DMS153 treated with DMSO at 0.1 percent for 48 hours (cell line): ENCODE measurements at regions not wholly inside any gene's neighbourhood (a gene's known extent, or its start where the extent isn't known, plus 50 kb on each side); places are given as distances from the start of the nearest gene placed in this dataset.

Experiments
- DNase-seq: peaks from one replicate; lab custom pipeline; 2025; ENCODE audit not compliant: unreplicated experiment; lab: John Stamatoyannopoulos, UW

GRCh38 chr2:41446266-41446665, 601.6 kb upstream of the PKDCC start:
- no peak for DNase-seq

- peak; percentile 21 for DNase-seq
These were observed 599.6 kb upstream of the PKDCC start for GRCh38 chr2:41448221-41448620.

GRCh38 chr2:41457026-41457425, 590.8 kb upstream of the PKDCC start:
- DNase-seq: no peak

- no peak for DNase-seq
These were observed 587.2 kb upstream of the PKDCC start for GRCh38 chr2:41460661-41461060.

- DNase-seq: no peak
These were observed 583.4 kb upstream of the PKDCC start for GRCh38 chr2:41464395-41464794.

- DNase-seq: no peak
These were observed 571.9 kb upstream of the PKDCC start for GRCh38 chr2:41475959-41476358.

GRCh38 chr2:41482659-41483058, 565.2 kb upstream of the PKDCC start:
- no peak for DNase-seq

GRCh38 chr2:41483226-41483625, 564.6 kb upstream of the PKDCC start:
- peak; percentile 27 for DNase-seq

GRCh38 chr2:41483982-41484857, 563.6 kb upstream of the PKDCC start:
- DNase-seq: no peak

GRCh38 chr2:41484858-41485234, 563.0 kb upstream of the PKDCC start:
- DNase-seq: no peak

GRCh38 chr2:41486948-41487347, 560.9 kb upstream of the PKDCC start:
- DNase-seq: no peak

- DNase-seq: no peak
These were observed 558.9 kb upstream of the PKDCC start for GRCh38 chr2:41488888-41489287.

GRCh38 chr2:41489638-41490037, 558.2 kb upstream of the PKDCC start:
- DNase-seq: no peak

- DNase-seq: no peak
These were observed 552.8 kb upstream of the PKDCC start for GRCh38 chr2:41495050-41495449.

- no peak for DNase-seq
These were observed 550.9 kb upstream of the PKDCC start for GRCh38 chr2:41496908-41497307.

- DNase-seq: no peak
These were observed 549.0 kb upstream of the PKDCC start for GRCh38 chr2:41498781-41499180.

- DNase-seq: no peak
These were observed 546.9 kb upstream of the PKDCC start for GRCh38 chr2:41500895-41501294.

GRCh38 chr2:41502752-41503151, 545.1 kb upstream of the PKDCC start:
- DNase-seq: no peak

GRCh38 chr2:41504532-41504931, 543.3 kb upstream of the PKDCC start:
- DNase-seq: no peak

- peak; percentile 24 for DNase-seq
These were observed 537.7 kb upstream of the PKDCC start for GRCh38 chr2:41510108-41510507.

GRCh38 chr2:41521211-41521610, 526.6 kb upstream of the PKDCC start:
- no peak for DNase-seq

- DNase-seq: no peak
These were observed 520.1 kb upstream of the PKDCC start for GRCh38 chr2:41527525-41528323.
